A673 (cell line): ENCODE measurements at regions not wholly inside any gene's neighbourhood (a gene's known extent, or its start where the extent isn't known, plus 50 kb on each side); places are given as distances from the start of the nearest gene placed in this dataset.

Experiments
- BruUV-seq: library from RNA; stranded (reverse); fragments of 400-500 nt; replicated peaks from 2 replicates; lab custom pipeline; 2021; lab: Mats Ljungman, UMichigan
- CTCF ChIA-PET: fragments of 300-600 bp; sonication (Branson Sonifier 250); formaldehyde crosslinking; loops from one replicate; lab custom pipeline; 2022; ENCODE audit warnings: antibody characterized with exemption; lab: Charles Lee
- POLR2A ChIA-PET: fragments of 300-600 bp; sonication (Branson Sonifier 250); formaldehyde crosslinking; loops from one replicate; lab custom pipeline; 2022; ENCODE audit warnings: antibody characterized with exemption; ENCODE audit not compliant: low non-redundant PET; lab: Charles Lee
- DNase-seq: peaks from one replicate; pipeline ENCODE4 v3.0.0-alpha.2; 2015; ENCODE audit warnings: low spot score
- H3K27ac ChIP-seq: fragments of 200-600 bp; sonication (generic); 2 replicates; pipeline ENCODE4 v1.5.1; 2016; ENCODE audit warnings: mixed run types, low read depth, mild to moderate bottlenecking, mixed read lengths, antibody characterized with exemption, low read length; ENCODE audit not compliant: poor library complexity, severe bottlenecking
- H3K27me3 ChIP-seq: fragments of 200-600 bp; sonication (generic); replicated peaks from 2 replicates; pipeline ENCODE4 v1.6.1; 2017; ENCODE audit warnings: mixed run types, low read depth, mild to moderate bottlenecking, mixed read lengths, antibody characterized with exemption, low read length; ENCODE audit not compliant: insufficient read depth, poor library complexity
- H3K36me3 ChIP-seq: fragments of 200-600 bp; sonication (generic); 2 replicates; pipeline ENCODE4 v1.6.1; 2016; ENCODE audit warnings: mixed run types, mild to moderate bottlenecking, mixed read lengths, antibody characterized with exemption, low read length; ENCODE audit not compliant: insufficient read depth, poor library complexity, severe bottlenecking
- H3K4me1 ChIP-seq: fragments of 200-600 bp; sonication (generic); 2 replicates; pipeline ENCODE4 v1.6.1; 2017; ENCODE audit warnings: mixed run types, mild to moderate bottlenecking, mixed read lengths, antibody characterized with exemption, low read length; ENCODE audit not compliant: insufficient read depth, poor library complexity, severe bottlenecking
- H3K4me3 ChIP-seq: fragments of 200-600 bp; sonication (generic); 2 replicates; pipeline ENCODE4 v1.5.1; 2016; ENCODE audit warnings: low read depth, mixed run types, mild to moderate bottlenecking, mixed read lengths, low read length; ENCODE audit not compliant: poor library complexity, severe bottlenecking
- H3K9me3 ChIP-seq: fragments of 200-600 bp; sonication (generic); 2 replicates; pipeline ENCODE4 v1.6.1; 2016; ENCODE audit warnings: mixed run types, low read depth, mild to moderate bottlenecking, mixed read lengths, antibody characterized with exemption, low read length; ENCODE audit not compliant: poor library complexity, severe bottlenecking
- EZH2 ChIP-seq: fragments of 200-600 bp; sonication (generic); IDR thresholded peaks from 2 replicates; pipeline ENCODE4 v1.6.1; 2017; ENCODE audit warnings: borderline replicate concordance, low read depth, mild to moderate bottlenecking, mixed read lengths, antibody characterized with exemption, low read length; ENCODE audit not compliant: poor library complexity, severe bottlenecking
- intact Hi-C: fragments of 100-400 bp; cut with micrococcal nuclease; formaldehyde crosslinking; loops from one replicate; pipeline ENCODE4 v1.10.0; 2022; ENCODE audit not compliant: unreplicated experiment
- TF ChIP-seq, protein P1 (sequence below): fragments of 300-800, 200-600 bp; sonication (generic); conservative IDR thresholded peaks from 2 replicates; pipeline ENCODE4 v1.5.1; 2017; ENCODE audit warnings: low read depth, mild to moderate bottlenecking, antibody characterized with exemption, low read length, moderate library complexity, mixed read lengths

DNA sequence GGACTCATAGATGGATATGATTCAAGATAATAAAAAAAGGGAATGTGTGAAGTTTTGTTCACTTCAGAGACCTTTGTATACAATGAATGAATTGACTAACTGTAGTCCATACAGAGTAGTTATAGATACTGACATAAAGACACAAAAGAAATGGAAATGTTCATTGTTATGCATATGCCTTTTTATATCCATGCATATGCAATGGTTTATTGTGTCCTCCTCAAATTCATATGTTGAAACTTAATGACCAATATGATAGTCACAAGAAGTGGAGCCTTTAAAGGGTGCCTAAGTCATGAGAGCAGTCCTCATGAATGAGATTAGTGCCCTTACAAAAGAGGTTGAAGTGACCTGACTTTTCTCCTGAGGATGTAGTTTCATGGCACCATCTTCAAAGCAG, 467.5 kb upstream of the NDST4 start:
- intact Hi-C loops: no loop called here
- CTCF ChIA-PET: no interaction called here
- BruUV-seq: no TSS peak
- H3K4me1 ChIP-seq: no peaks in the 10 kb centered on the region
- no peak overlapping the region for H3K27ac ChIP-seq
- POLR2A ChIA-PET: no interaction called here
- no peak for TF ChIP-seq EZH2
- TF ChIP-seq, protein P1, sequence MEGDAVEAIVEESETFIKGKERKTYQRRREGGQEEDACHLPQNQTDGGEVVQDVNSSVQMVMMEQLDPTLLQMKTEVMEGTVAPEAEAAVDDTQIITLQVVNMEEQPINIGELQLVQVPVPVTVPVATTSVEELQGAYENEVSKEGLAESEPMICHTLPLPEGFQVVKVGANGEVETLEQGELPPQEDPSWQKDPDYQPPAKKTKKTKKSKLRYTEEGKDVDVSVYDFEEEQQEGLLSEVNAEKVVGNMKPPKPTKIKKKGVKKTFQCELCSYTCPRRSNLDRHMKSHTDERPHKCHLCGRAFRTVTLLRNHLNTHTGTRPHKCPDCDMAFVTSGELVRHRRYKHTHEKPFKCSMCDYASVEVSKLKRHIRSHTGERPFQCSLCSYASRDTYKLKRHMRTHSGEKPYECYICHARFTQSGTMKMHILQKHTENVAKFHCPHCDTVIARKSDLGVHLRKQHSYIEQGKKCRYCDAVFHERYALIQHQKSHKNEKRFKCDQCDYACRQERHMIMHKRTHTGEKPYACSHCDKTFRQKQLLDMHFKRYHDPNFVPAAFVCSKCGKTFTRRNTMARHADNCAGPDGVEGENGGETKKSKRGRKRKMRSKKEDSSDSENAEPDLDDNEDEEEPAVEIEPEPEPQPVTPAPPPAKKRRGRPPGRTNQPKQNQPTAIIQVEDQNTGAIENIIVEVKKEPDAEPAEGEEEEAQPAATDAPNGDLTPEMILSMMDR: no peak
- no peaks in the 10 kb centered on the region for H3K27me3 ChIP-seq
- H3K9me3 ChIP-seq: no peaks in the 10 kb centered on the region
- no peaks in the 10 kb centered on the region for H3K36me3 ChIP-seq
- DNase-seq: no peak
- no peak overlapping the region for H3K4me3 ChIP-seq

DNA sequence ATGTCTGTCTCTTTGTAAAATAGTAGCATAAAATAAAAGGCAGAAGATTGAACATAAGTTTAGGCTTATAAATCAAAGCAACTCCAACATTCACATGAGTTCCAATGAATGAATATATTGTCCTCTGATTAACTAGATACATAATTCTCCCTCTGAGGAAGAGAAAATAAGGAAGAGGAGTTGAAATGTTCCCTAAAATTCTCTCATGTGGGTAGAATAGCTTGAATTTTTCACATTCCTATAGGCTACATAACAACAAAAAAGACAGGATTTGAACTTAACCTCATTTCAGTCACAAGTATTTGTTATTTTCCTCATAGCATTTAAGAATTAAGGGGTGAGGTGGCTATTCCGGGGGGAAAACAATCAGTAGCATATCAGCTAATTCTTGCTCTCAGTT, 462.4 kb upstream of the NDST4 start:
- CTCF ChIA-PET: no interaction called here
- POLR2A ChIA-PET: no interaction called here
- intact Hi-C loops: no loop called here

DNA sequence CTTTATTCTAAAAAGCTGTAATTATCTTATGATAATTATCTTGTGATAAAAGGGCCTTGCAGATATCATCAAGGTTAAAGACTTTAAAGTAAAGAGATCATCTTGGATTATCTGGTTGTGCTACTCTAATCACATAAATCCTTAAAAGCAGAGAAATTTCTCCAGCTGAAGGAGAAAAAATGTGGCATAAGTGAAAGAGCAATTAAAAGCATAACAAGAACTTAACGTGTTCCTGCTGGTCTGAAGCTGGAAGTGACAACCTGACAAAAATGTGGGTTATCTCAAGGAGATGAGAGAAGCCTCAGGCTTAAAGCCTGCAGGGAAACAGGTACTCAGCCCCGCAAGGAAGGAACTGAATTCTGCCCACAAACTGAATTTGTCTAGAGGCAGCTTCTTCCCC, 449.1 kb upstream of the NDST4 start:
- no peaks in the 10 kb centered on the region for H3K4me1 ChIP-seq
- TF ChIP-seq, protein P1: no peak
- TF ChIP-seq EZH2: no peak
- no peak for DNase-seq
- no TSS peak for BruUV-seq
- H3K27me3 ChIP-seq: no peaks in the 10 kb centered on the region
- no peak overlapping the region for H3K4me3 ChIP-seq
- ChIA-PET POLR2A (no interaction called here), CTCF (no interaction called here)
- intact Hi-C loops: no loop called here
- no peak overlapping the region for H3K27ac ChIP-seq
- H3K9me3 ChIP-seq: no peaks in the 10 kb centered on the region
- H3K36me3 ChIP-seq: no peaks in the 10 kb centered on the region

More for the DNA sequence above, 462.4 kb upstream of the NDST4 start:
- Histone ChIP-seq H3K27me3 (no peaks in the 10 kb centered on the region), H3K4me1 (no peaks in the 10 kb centered on the region), H3K36me3 (no peaks in the 10 kb centered on the region), H3K27ac (no peak overlapping the region), H3K4me3 (no peak overlapping the region), H3K9me3 (no peaks in the 10 kb centered on the region)
- no peak for TF ChIP-seq EZH2
- TF ChIP-seq, protein P1: no peak
- no TSS peak for BruUV-seq
- DNase-seq: no peak
